ENCODE measurements at regions not wholly inside any gene's neighbourhood (a gene's known extent, or its start where the extent isn't known, plus 50 kb on each side); places are given as distances from the start of the nearest gene placed in this dataset.

DNA sequence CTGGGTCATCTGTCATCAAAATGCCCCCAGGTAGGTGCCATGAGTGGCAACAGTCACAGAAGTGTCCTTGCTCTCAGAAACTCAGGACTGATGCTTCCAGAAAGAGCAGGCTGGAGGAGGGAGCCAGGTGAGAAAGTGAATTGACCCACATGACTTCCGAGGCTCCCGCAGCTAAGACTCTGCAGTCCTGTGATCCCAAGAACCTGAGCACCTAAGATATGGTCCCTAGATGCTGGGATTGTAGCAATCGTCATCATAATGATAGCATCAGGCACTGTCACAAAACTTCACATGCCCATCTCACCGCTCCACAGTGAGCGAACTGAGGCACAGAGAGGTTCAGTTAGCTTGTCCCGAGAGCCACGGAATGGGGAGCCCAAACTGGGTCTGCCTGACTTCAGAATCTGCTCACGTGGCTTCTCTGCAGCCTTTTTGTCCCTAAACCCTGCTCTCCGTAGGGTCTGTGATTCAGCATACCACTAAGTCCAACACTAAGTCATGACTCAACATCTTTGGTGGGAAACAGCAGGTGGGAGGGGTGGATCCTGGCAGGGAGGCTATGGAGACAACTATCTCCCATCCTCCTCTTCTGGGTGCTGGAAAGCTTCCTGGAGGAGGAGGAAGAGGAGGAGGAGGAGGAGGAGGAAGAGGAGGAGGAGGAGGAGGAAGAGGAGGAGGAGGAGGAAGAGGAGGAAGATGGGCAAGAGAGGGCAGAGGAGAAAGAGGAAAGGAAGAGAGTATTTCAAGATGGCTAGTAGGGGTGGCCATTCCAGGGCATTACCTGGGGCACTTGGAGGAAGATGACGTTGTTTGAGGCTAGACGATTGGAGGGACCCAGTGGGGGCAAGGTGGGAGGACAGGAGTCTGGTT, 55.5 kb upstream of the DLX4 start:
- Histone ChIP-seq H3K9me3 (ENCODE audit: control insufficient read depth, insufficient read depth, low read length) (no peaks in the 10 kb centered on the region), H3K36me3 (ENCODE audit: insufficient read depth, low read length) (no peaks in the 10 kb centered on the region), H3K4me1 (ENCODE audit: insufficient read depth, low read length) (peaks cover 45% of the 10 kb centered on the region), H3K9ac (ENCODE audit: low read depth, low read length) (no peak overlapping the region)

DNA sequence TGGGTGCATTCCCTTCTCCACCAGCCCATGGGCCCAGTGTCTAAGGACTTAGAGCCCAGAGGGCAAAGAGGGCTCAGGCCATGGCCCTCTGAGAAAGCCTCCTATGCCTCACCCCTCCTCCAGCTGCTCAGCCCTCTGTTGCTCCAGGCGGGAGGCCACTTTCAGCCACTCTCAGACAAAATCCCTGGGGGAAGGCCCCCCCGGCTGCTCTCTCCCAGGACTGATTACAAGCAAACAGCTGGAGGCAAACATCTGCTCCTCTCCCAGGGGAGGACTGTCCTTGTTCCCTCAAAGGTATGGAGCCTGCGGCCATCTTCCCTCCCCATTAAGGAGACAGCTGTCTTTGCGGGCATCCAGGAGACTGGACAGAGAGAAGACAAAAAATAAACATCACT, 54.9 kb upstream of the DLX4 start:
- Histone ChIP-seq H3K9me3 (ENCODE audit: control insufficient read depth, insufficient read depth, low read length) (no peaks in the 10 kb centered on the region), H3K36me3 (ENCODE audit: insufficient read depth, low read length) (no peaks in the 10 kb centered on the region), H3K9ac (ENCODE audit: low read depth, low read length) (no peak overlapping the region), H3K4me1 (ENCODE audit: insufficient read depth, low read length) (peaks cover 42% of the 10 kb centered on the region)

DNA sequence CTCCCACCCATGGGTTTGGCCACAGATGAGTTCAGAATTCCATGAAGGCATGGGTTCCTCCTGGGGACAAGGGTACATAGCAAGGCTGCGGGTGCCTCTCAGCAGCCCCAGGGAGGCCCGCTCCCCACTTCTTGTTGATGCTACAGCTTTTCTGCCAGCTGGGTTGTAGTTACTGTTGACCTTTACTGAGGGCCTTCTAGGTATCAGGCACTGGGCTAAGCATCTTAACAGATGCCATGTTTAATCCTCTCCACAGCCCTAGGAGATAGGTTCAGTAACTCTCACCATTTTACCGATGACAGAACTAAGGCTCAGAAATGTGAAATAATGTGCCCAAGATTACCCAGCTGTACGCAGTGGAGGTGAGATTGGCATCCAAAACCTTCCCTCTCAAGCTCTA, 54.3 kb upstream of the DLX4 start:
- Histone ChIP-seq H3K9me3 (ENCODE audit: control insufficient read depth, insufficient read depth, low read length) (no peaks in the 10 kb centered on the region), H3K4me1 (ENCODE audit: insufficient read depth, low read length) (peaks cover 37% of the 10 kb centered on the region), H3K36me3 (ENCODE audit: insufficient read depth, low read length) (no peaks in the 10 kb centered on the region), H3K9ac (ENCODE audit: low read depth, low read length) (no peak overlapping the region)

DNA sequence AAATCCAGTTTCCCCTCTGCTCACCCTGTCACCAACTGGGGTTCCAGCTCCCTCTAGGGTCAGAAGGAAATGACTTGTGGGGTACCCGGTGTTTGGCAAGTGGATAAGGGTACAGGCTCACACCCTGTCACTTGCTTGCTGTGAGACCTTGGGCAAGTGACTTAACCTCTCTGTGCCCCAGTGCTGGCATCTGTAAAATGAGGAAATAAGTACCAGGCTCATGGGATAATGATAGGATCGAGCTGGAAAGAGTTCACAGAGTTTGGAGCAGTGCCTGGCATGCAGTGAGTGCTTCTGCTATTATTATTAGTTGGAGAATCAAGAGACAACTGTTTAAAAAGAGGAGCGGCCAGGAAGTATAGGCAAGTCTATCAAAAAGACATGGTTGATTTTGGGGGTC, 53.7 kb upstream of the DLX4 start:
- no peaks in the 10 kb centered on the region for H3K36me3 ChIP-seq (ENCODE audit: insufficient read depth, low read length)
- no peak overlapping the region for H3K9ac ChIP-seq (ENCODE audit: low read depth, low read length)
- H3K4me1 ChIP-seq (ENCODE audit: insufficient read depth, low read length), result peaks cover 37% of the 10 kb centered on the region

DNA sequence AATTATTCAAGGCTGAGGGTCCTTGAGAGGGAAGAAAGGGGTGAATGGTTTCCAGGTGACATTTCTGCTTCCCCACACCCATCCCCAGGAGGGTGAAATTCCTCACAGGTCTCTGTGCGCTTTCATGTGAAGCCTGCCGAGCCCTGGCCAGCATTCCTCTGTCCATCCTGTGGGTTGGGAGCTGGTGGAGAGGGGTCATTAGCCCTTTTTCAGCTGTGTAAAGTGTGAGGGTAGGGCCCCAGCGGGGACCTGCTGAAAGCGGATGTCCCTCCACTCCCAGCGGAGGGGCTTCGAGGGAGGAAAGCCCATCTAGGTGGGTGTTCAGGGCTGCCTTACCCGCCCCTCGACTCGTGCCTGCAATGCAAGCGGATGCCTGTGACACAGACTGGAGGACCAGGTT, 53.3 kb upstream of the DLX4 start:
- Histone ChIP-seq H3K9ac (ENCODE audit: low read depth, low read length) (no peak overlapping the region), H3K9me3 (ENCODE audit: control insufficient read depth, insufficient read depth, low read length) (no peaks in the 10 kb centered on the region)

More for the DNA sequence above, 53.7 kb upstream of the DLX4 start:
- H3K9me3 ChIP-seq (ENCODE audit: control insufficient read depth, insufficient read depth, low read length), result no peaks in the 10 kb centered on the region

DNA sequence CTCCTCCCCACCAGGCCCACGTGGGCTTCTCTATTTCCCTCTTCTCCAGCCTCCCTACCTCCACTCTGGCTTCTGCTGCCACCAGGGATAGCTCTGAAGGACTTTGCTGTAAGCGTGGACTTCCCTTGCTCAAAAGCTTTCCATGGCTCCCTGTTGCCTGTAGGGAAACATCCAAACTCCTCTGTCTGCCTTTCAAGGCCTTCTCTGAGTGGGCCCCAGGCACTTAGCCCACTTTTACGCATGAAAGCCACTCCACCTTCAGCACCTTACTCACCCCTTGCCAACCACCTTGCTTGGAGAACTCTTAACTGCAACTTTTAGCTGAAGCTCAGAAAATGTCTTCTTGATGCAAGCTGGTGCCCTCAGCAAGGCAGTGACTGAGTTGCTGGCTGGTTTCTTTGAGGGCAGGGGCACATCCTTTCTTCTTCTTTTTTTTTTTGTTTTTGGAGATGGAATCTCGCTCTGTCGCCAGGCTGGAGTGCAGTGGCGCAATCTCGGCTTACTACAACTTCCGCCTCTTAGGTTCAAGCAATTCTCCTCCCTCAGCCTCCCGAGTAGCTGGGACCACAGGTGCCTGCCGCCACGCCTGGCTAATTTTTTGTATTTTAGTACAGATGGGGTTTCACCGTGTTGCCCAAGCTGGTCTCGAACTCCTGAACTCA, 52.0 kb upstream of the DLX4 start:
- H3K4me1 ChIP-seq (ENCODE audit: insufficient read depth, low read length), result peaks cover 44% of the 10 kb centered on the region
- H3K9ac ChIP-seq (ENCODE audit: low read depth, low read length), result no peak overlapping the region
- no peaks in the 10 kb centered on the region for H3K36me3 ChIP-seq (ENCODE audit: insufficient read depth, low read length)
- no peaks in the 10 kb centered on the region for H3K9me3 ChIP-seq (ENCODE audit: control insufficient read depth, insufficient read depth, low read length)

More for the DNA sequence above, 53.3 kb upstream of the DLX4 start:
- Histone ChIP-seq H3K4me1 (ENCODE audit: insufficient read depth, low read length) (peaks cover 41% of the 10 kb centered on the region), H3K36me3 (ENCODE audit: insufficient read depth, low read length) (no peaks in the 10 kb centered on the region)

DNA sequence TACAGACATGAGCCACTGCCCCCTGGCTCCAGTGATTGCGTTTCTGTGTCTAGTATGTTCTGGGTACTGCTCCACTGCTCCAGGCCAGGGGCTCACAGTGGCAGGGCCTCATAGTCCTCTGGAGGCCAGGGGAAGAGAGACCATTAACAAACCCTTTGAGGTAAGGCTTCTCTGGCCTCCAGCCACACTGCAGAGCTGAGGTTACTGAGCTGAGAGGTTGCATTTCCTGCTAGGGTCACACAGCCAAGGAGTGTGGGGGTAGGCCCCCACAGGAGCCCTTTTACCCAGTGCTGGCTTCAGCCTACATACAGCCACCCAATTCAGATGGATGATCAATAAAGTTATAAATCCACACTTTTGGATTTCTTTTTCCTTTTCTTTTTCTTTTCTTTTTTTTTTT, 50.4 kb upstream of the DLX4 start:
- H3K4me1 ChIP-seq (ENCODE audit: insufficient read depth, low read length), result peaks cover 40% of the 10 kb centered on the region

More for the DNA sequence above, 50.4 kb upstream of the DLX4 start:
- no peak overlapping the region for H3K9ac ChIP-seq (ENCODE audit: low read depth, low read length)
- H3K9me3 ChIP-seq (ENCODE audit: control insufficient read depth, insufficient read depth, low read length), result no peaks in the 10 kb centered on the region
- H3K36me3 ChIP-seq (ENCODE audit: insufficient read depth, low read length), result no peaks in the 10 kb centered on the region

All from ES-I3 (cell line).